Chondrocyte (in vitro differentiated cells): ENCODE measurements at regions not wholly inside any gene's neighbourhood (a gene's known extent, or its start where the extent isn't known, plus 50 kb on each side); places are given as distances from the start of the nearest gene placed in this dataset.

ENCODE experiments used
- DNase-seq: peaks from one replicate; pipeline ENCODE4 v3.0.0; 2021; ENCODE audit warnings: mixed read lengths, low spot score
- H3K27ac Mint-ChIP-seq: one replicate; pipeline ENCODE4 v1.8.0; 2021; ENCODE audit warnings: mild to moderate bottlenecking, moderate library complexity, mixed read lengths; ENCODE audit not compliant: unreplicated experiment
- H3K27me3 Mint-ChIP-seq: 2 replicates; pipeline ENCODE4 v1.8.0; 2021; ENCODE audit warnings: low read depth, mixed read lengths
- H3K36me3 Mint-ChIP-seq: 2 replicates; pipeline ENCODE4 v1.8.0; 2021; ENCODE audit warnings: low read depth, mixed read lengths
- H3K4me1 Mint-ChIP-seq: 2 replicates; pipeline ENCODE4 v1.8.0; 2021; ENCODE audit warnings: low read depth, mild to moderate bottlenecking, mixed read lengths
- H3K4me3 Mint-ChIP-seq: one replicate; pipeline ENCODE4 v1.8.0; 2021; ENCODE audit warnings: mild to moderate bottlenecking, moderate library complexity, mixed read lengths; ENCODE audit not compliant: unreplicated experiment
- H3K9me3 Mint-ChIP-seq: 2 replicates; pipeline ENCODE4 v1.8.0; 2021; ENCODE audit warnings: low read depth, mixed read lengths
- TF ChIP-seq, protein P1 (sequence below): fragments of 200-600 bp; sonication (generic); IDR thresholded peaks from 2 replicates; pipeline ENCODE4 v1.5.0; 2021; ENCODE audit warnings: antibody characterized with exemption, mild to moderate bottlenecking, moderate library complexity

DNA sequence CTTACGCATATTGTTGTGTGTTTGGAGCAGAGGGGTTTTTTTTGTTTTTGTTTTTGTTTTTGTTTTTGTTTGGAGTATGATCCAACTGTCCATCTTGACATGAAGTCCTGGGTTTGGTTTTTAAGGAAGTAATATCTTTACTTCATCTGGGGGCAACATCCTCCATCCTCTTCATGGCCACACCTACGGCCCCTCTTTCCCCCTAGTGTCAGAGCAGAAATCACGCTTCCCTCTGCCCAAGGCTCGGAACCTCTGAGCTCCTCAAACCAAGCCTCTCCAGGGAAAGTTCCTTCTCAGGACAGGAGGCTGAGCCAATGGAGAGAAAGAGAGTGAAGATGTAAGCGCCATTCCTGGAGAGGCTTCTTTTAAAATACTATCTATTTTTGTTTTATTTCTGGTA lies 58.6 kb upstream of the PDX1 start:
- TF ChIP-seq, protein P1, sequence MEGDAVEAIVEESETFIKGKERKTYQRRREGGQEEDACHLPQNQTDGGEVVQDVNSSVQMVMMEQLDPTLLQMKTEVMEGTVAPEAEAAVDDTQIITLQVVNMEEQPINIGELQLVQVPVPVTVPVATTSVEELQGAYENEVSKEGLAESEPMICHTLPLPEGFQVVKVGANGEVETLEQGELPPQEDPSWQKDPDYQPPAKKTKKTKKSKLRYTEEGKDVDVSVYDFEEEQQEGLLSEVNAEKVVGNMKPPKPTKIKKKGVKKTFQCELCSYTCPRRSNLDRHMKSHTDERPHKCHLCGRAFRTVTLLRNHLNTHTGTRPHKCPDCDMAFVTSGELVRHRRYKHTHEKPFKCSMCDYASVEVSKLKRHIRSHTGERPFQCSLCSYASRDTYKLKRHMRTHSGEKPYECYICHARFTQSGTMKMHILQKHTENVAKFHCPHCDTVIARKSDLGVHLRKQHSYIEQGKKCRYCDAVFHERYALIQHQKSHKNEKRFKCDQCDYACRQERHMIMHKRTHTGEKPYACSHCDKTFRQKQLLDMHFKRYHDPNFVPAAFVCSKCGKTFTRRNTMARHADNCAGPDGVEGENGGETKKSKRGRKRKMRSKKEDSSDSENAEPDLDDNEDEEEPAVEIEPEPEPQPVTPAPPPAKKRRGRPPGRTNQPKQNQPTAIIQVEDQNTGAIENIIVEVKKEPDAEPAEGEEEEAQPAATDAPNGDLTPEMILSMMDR: no peak
- peaks cover 28% of the 10 kb centered on the region for H3K27me3 Mint-ChIP-seq
- H3K27ac Mint-ChIP-seq: no peak overlapping the region
- peaks cover 5% of the 10 kb centered on the region for H3K9me3 Mint-ChIP-seq
- H3K4me1 Mint-ChIP-seq: no peaks in the 10 kb centered on the region
- no peak for DNase-seq
- H3K36me3 Mint-ChIP-seq: no peaks in the 10 kb centered on the region
- no peak overlapping the region for H3K4me3 Mint-ChIP-seq

DNA sequence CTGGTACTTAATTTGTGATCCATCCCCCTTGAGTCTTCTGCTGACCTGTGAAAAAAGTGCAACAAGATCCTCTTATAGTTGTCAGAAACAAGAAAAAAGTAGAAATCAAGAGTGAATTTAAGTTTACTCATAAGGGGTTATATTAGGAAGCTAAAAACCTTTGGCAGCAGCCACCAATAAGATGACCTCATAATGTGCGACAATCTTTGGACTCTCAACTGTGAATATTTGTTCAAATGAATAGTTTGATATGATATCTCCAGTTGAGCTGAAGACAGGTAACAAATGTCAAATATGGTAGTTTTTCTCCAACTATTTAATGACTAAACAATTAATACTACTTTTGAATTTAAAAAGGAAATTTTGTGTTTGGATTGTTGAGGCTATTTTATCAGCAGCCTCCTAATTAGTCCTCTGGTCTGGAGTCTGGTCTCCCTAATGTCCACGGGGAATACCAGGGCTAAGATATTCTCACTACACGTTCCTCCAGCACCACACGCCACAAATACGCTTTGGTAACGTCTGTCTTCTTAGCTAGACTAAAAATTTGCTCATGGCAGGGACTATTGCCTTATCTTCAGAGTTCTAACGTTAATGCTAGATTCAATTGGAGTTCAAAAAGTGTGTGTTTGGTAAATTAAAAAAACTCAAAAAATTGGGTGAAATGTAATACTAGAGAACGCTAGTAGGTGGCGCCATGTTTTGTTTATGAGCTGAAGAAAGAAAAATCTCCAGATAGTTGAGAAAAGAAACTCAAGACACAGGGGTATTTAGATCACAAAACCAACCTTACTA lies 51.0 kb upstream of the PDX1 start:
- H3K4me3 Mint-ChIP-seq: no peak overlapping the region
- TF ChIP-seq, protein P1: peak; percentile 79

DNA sequence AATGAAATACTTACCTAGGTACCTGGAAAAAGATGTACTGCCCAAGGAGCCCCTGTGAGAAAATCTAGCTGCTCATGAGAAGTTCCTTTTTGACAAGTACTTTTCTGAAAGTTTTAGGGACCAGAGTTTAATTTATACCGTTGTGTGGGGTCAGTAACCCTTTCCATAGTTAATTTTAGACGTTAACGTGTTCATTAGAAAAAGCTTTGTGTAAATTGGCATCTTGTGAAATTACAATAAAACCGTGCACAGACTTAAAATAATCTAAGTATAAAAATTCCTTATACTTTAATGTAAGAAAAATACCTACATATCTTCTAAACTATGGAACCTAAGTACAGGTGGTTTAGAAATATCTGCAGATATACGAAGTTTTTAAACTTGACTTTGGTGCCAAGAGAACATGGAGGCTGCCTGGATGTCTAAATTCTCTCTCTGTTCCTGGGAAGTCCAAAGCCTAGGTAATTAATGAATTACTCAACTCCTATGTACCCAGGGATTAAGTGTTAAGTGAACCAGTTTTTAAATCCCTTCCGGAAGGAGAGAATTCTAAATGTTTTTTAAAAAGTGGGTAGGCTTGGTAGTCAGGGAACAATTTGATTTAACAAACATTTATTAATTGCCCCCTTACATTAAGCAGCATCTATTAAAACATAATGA lies 50.2 kb upstream of the PDX1 start:
- TF ChIP-seq, protein P1: peak; percentile 49
- no peaks in the 10 kb centered on the region for H3K4me1 Mint-ChIP-seq
- no peak overlapping the region for H3K4me3 Mint-ChIP-seq
- H3K27me3 Mint-ChIP-seq: peaks cover 22% of the 10 kb centered on the region
- no peaks in the 10 kb centered on the region for H3K36me3 Mint-ChIP-seq
- no peak for DNase-seq
- H3K27ac Mint-ChIP-seq: no peak overlapping the region
- H3K9me3 Mint-ChIP-seq: peaks cover 5% of the 10 kb centered on the region

More for the DNA sequence above, 51.0 kb upstream of the PDX1 start:
- Mint-ChIP-seq H3K9me3 (peaks cover 5% of the 10 kb centered on the region), H3K27ac (no peak overlapping the region), H3K27me3 (peaks cover 23% of the 10 kb centered on the region), H3K36me3 (no peaks in the 10 kb centered on the region), H3K4me1 (no peaks in the 10 kb centered on the region)
- no peak for DNase-seq
